HTR-8/SVneo (cell line): ENCODE measurements at regions not wholly inside any gene's neighbourhood (a gene's known extent, or its start where the extent isn't known, plus 50 kb on each side); places are given as distances from the start of the nearest gene placed in this dataset.

ENCODE experiments used
- DNase-seq: peaks from one replicate; pipeline ENCODE4 v3.0.0; 2011; ENCODE audit warnings: low spot score, mixed read lengths; ENCODE audit not compliant: insufficient read length
- FAIRE-seq: peaks from 2 replicates; lab custom pipeline; 2011; peaks lifted over from hg19 to GRCh38; lab: Jason Lieb, UNC

GRCh38 chr3:118277814-118278213, 756.8 kb downstream of the IGSF11 start:
- DNase-seq = no peak
- no peak for FAIRE-seq

- FAIRE-seq (no peak), DNase-seq (no peak)
Observed at GRCh38 chr3:118292841-118293240, 741.8 kb downstream of the IGSF11 start.

- FAIRE-seq (no peak), DNase-seq (no peak)
Observed at GRCh38 chr3:118298133-118298532, 736.5 kb downstream of the IGSF11 start.

GRCh38 chr3:118304557-118304956, 730.1 kb downstream of the IGSF11 start:
- no peak for DNase-seq
- FAIRE-seq = no peak

GRCh38 chr3:118332699-118333098, 701.9 kb downstream of the IGSF11 start:
- FAIRE-seq = no peak
- DNase-seq = no peak

- FAIRE-seq (no peak), DNase-seq (no peak)
Observed at GRCh38 chr3:118337649-118338048, 697.0 kb downstream of the IGSF11 start.

GRCh38 chr3:118347396-118348168, 687.1 kb downstream of the IGSF11 start:
- DNase-seq = no peak
- FAIRE-seq = no peak

GRCh38 chr3:118348169-118348557, 686.5 kb downstream of the IGSF11 start:
- FAIRE-seq = no peak
- DNase-seq = no peak

GRCh38 chr3:118354556-118354955, 680.1 kb downstream of the IGSF11 start:
- FAIRE-seq = no peak

GRCh38 chr3:118369892-118370491, 664.7 kb downstream of the IGSF11 start:
- DNase-seq = no peak
- no peak for FAIRE-seq

More at GRCh38 chr3:118354556-118354955, 680.1 kb downstream of the IGSF11 start:
- no peak for DNase-seq

- DNase-seq (no peak), FAIRE-seq (no peak)
Observed at GRCh38 chr3:118380576-118380975, 654.1 kb downstream of the IGSF11 start.

GRCh38 chr3:118396491-118396890, 638.2 kb downstream of the IGSF11 start:
- FAIRE-seq = no peak

GRCh38 chr3:118400086-118400485, 634.6 kb downstream of the IGSF11 start:
- DNase-seq = no peak
- FAIRE-seq = no peak

More at GRCh38 chr3:118396491-118396890, 638.2 kb downstream of the IGSF11 start:
- DNase-seq = no peak

- FAIRE-seq = no peak
Observed at GRCh38 chr3:118400886-118401285, 633.8 kb downstream of the IGSF11 start.

GRCh38 chr3:118401887-118402286, 632.8 kb downstream of the IGSF11 start:
- FAIRE-seq = no peak
- DNase-seq = no peak

More at GRCh38 chr3:118400886-118401285, 633.8 kb downstream of the IGSF11 start:
- no peak for DNase-seq

GRCh38 chr3:118402971-118403370, 631.7 kb downstream of the IGSF11 start:
- DNase-seq (no peak), FAIRE-seq (no peak)

GRCh38 chr3:118406562-118406961, 628.1 kb downstream of the IGSF11 start:
- no peak for DNase-seq
- no peak for FAIRE-seq

- DNase-seq (no peak), FAIRE-seq (no peak)
Observed at GRCh38 chr3:118408431-118408830, 626.2 kb downstream of the IGSF11 start.

GRCh38 chr3:118412503-118412902, 622.1 kb downstream of the IGSF11 start:
- no peak for FAIRE-seq
- DNase-seq = no peak

- FAIRE-seq = no peak
Observed at GRCh38 chr3:118425272-118425837, 609.3 kb downstream of the IGSF11 start.

GRCh38 chr3:118433825-118434224, 600.8 kb downstream of the IGSF11 start:
- no peak for FAIRE-seq
- no peak for DNase-seq

More at GRCh38 chr3:118425272-118425837, 609.3 kb downstream of the IGSF11 start:
- no peak for DNase-seq
